NCI-H1436 (cell line): ENCODE measurements at regions not wholly inside any gene's neighbourhood (a gene's known extent, or its start where the extent isn't known, plus 50 kb on each side); places are given as distances from the start of the nearest gene placed in this dataset.
"Not testable (repeated sequence)": the region's sequence is repeated elsewhere in the genome, so short reads cannot be mapped to it uniquely, and the experiment has no call there.

ENCODE experiments used
- DNase-seq: peaks from one replicate; lab custom pipeline; 2025; lab: John Stamatoyannopoulos, UW

- DNase-seq: no peak
Measured at GRCh38 chr12:96085475-96085874, 50.1 kb upstream of the LTA4H start.

DNA sequence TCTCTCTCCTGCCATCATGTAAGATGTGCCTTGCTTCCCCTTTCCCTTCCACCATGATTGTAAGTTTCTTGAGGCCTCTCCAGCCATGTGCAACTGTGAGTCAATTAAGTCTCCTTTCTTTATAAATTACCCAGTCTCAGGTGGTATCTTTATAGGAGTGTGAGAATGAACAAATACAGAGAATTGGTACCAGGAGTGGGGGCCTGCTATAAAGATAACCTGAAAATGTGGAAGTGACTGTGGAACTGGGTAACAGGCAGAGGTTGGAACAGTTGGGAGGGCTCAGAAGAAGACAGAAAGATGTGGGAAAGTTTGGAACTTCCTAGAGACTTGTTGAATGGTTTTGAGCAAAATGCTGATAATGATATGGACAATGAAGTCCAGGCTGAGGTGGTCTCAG lies 50.8 kb upstream of the LTA4H start:
- DNase-seq: not testable (repeated sequence)

DNA sequence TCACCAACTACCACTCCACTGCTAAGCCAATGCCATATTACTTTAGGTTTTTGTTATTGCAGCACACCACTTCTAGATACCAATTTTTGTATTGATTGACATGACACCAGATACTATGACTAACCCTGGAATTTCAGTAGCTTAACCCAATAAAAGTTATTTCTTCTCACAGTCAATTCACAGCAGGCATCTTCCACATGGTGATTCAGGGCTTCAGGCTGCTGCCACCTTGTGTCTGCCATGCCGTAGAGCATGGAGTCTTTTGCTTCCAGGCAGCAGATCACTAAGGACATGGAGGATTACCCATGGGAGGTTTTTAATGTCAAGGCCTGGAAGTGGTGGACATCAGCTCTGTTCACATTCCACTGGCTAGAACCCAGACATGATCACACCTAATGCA lies 56.4 kb upstream of the LTA4H start:
- no peak for DNase-seq

- no peak for DNase-seq
Measured at GRCh38 chr12:96093543-96094196, 58.3 kb upstream of the LTA4H start.

DNA sequence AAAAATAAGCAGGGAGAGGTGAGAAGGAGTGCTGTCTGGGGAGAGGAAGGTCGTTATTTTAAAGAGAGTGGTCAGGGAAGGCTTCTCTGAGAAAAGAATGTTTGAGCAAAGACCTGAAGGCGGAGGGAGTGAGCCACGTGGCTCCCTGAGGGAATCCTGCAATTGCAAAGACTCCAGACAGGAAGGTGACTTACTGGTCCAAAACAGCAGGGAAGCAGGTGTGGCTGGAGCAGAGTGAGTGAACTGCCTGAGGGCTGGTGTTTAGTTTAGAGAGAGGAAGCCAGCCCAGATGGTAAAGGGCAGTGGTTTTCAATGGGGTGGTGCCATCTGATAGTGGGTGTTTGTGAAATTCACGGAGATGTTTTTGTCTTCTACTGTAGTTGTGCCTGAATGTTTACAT lies 58.8 kb upstream of the LTA4H start:
- peak; percentile 16 for DNase-seq

DNA sequence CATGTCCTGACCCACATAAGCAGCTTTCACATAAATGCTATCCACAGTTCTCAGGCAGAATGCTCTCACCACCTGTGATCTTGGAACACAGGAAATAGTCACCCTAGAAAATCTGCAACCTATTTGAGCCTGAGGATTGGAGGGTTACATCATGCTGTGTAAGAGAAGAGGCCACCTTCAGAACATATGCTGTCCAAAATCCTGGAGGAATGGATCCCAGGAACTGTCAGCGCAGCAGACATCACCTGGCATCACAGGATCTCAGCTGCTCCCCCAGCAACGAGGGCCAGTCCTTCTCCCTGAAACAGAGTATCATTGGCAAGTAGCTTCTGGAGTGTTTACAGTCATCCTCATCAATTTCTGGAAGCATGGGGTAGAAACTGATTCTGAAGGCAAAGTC lies 63.2 kb upstream of the LTA4H start:
- DNase-seq: no peak

- DNase-seq: no peak
Measured at GRCh38 chr12:96099421-96099820, 64.0 kb upstream of the LTA4H start.

DNA sequence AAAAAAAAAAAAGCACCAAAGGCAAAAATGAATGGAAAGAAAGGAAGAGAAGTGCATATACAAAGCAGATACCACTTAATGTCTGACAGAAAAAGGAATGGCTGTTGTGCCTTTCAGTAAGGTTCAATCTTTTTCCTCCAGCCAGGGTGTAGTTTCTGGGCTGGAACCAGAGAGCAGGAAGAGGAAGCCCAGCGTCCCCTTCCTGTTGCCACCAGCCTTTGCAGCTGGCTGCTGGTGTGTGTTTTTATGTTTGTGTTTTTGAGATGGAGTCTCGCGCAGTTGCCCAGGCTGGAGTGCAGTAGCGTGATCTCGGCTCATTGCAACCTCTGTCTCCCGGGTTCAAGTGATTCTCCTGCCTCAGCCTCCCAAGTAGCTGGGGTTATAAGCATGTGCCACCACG lies 64.6 kb upstream of the LTA4H start:
- no peak for DNase-seq

- DNase-seq: no peak
Measured at GRCh38 chr12:96101806-96102205, 66.4 kb upstream of the LTA4H start.

DNA sequence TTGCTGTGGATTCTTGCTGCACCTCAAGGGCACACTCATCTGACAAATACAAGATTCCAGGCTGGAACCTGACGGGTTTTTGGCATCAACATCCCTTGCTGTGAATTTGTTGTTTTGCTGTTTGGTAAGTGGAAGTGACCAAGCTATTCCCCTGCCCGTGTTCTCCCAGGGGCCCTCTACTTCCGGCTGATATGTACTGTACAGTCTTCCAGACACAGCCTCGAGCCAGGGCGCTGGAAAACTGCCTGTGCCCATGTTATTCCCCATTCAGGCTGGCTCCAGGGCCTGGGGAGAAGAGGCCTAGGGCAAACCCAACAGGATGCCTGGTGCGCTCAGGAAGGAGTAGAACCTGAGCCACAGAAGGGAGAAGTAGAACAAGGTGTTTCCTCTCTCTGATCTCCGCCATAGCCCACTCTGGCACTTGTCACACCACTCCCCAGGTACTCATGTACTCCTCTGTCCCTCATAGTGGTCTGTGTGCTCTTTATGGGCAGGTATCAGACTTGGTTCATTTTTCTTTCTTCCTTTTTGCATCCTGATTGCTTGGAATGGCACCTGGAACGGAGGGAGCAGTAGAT lies 67.8 kb upstream of the LTA4H start:
- DNase-seq: no peak

GRCh38 chr12:96104566-96104965 lies 69.2 kb upstream of the LTA4H start:
- no peak for DNase-seq

DNA sequence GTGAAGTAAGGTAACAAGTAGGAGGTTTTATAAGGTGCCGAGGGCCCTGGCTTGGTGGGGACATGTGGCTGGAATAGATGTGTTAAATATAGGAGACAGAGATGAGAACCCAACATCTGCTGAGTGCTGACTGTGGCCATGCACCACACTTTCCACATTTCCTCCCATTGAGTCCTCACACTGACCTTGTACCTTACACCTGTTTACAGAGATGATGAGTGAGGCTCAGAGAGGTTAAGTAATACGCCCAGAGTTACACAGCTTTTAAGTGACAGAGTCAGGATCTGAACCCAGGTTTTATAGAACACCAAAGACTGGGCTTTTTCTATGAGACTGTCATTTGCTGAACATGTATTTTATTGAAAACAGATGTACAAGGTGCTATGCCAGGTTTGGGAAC lies 70.8 kb upstream of the LTA4H start:
- no peak for DNase-seq

DNA sequence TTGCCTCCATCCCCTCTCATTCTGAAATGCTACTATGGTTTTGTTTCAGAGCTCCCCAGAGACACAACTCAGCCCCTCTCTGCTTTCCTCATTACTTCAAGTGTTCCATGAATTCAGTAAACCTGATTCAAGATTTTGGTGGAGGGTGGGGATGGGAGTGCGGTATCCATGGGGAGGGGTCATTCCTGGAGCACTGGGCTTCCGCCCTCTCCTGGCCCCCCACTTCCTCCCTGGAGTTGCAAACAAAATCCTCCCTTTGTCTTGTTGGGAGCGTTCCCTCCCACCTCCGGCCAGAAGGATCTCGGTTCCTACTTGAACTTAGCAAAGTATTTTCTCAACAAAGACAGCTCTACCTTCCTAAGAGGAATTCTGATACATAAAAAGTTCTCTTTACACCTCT lies 71.8 kb upstream of the LTA4H start:
- no peak for DNase-seq

DNA sequence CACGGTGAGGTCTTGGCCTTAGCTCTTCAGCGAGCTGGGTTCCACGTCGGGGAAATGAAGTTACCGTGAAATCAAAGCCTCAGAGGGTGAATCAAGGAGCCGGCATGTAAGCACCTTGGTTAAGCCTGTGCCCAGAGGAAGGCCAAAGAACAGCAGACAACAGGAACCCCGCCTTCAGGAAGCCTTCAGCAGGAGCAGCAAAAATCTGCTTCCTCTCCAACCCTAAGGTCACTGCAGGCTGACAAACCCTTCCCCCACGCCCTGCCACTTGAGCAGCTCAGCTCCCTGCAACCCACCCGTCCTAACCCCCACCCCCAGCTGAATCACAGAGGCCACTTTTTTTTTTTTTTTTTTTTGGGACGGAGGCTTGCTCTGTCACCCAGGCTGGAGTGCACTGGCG lies 72.9 kb upstream of the LTA4H start:
- DNase-seq: no peak

- DNase-seq: not testable (repeated sequence)
Measured at GRCh38 chr12:96108941-96109340, 73.6 kb upstream of the LTA4H start.

- no peak for DNase-seq
Measured at GRCh38 chr12:96112733-96113132, 77.3 kb upstream of the LTA4H start.

DNA sequence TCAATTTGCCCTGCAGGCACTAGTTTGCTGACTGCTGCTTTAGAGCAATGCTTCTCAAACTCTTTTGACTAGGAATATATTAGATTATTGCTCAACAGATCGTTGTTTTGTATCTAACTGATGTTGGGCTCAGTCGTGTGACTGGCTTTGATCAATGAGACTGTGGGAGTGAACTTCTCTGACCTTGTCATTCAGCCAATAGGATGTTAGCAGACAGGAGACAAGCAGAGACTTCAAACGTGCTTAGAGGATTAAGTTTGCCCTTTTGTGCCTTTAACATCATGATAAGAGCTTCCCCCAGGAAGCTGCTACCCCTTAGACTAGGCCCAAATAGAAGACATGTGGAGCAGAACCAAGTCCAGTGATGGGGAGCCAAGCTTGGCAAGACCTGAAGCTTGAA lies 76.7 kb upstream of the ELK3 start:
- no peak for DNase-seq

DNA sequence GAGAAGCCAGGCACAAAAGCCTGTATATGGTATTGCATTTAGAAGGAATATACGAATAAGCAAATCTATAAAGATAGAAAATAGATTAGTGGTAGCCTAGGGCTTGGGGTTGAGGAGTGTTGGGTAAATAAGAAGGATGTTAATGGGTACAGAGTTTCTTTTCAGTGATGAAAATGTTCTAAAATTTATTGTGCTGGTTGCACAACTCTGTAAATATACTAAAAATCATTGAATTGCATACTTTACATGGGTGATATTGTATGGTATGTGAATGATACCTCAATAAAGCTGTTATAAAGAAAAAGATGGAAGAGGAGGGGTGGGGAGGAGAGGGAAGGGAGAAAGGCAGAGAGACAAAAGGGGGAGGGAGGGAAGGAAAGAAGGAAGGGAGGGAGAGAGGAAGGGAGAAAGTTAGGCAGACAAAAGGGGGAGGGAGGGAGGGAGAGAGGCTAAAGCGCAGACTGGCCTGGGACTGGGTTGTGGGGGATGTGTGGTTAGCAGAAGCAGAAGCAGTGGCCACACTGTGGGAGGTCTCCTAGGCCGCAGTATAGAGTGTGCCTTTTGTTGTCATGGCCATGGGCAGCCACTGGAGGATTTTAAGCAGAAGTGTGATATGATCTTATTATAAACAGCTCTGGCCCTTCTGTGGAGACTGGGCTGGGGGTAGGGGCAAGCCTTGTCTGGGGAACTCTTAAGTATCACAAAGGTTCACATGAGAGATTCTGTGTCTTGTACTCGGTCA lies 73.6 kb upstream of the ELK3 start:
- no peak for DNase-seq

DNA sequence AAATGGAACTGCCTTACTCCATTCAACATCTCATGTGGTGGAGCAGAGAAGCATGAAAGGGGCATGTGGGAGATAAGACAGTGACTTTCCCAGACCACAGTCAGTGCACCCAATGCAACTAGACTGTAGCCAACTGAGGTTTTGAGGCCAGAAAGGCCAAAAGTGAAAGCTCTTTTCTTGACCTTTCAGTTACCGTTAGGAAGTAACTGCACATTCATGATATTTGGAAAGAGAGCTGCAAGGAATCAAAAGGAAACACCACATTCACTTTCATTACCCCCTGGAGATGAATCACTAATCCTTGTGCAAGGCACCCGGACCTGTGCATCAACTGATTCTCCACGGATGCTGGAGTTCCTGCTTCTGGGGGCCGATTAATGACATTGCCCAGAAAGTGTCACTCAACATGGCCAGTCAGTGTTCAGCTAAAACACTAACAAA lies 72.9 kb upstream of the ELK3 start:
- DNase-seq: no peak

DNA sequence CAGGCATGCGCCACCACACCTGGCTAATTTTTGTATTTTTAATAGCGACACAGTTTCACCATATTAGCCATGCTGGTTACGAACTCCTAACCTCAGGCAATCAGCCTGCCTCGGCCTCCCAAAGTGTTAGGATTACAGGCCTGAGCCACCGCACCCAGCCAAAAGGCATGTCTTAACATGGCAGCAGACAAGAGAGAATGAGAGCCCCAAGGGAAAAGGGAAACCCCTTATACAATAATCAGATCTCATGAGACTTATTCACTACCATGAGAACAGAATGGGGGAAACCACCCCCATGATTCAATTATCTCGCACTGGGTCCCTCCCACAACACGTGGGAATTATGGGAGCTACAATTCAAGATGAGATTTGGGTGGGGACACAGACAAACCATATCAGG lies 65.9 kb upstream of the ELK3 start:
- DNase-seq: peak; percentile 4

DNA sequence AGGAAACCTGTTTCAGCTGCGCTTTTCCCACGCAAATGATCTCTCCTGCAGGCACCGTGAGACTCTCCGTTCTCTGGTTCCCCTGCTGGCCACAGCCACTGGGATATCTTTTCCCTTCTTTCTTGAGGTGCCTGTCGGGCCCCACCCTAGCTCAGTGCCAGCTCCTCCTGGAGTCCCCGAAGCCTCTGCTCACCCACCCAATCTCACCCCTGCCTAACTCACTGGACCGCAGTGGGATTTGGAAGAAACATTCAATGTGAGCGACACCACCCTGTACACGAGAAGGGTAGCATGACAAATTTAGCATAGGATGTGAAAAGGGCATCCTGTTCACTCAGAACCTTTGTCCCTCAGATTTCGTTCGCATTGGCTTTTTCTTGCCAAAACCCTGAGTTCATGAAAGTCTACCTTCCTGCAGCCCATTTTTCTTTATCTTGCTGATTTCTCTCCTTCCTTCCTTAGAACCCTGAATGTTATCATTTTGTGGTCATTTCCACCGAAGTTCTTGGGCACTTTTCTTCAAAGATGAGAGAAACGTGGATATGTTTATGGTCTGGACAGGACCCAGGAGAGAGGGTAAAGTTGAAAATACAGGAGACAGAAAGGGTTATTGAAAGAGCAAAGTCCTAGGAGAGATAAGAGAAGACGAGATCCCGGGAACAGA lies 63.6 kb upstream of the ELK3 start:
- no peak for DNase-seq

DNA sequence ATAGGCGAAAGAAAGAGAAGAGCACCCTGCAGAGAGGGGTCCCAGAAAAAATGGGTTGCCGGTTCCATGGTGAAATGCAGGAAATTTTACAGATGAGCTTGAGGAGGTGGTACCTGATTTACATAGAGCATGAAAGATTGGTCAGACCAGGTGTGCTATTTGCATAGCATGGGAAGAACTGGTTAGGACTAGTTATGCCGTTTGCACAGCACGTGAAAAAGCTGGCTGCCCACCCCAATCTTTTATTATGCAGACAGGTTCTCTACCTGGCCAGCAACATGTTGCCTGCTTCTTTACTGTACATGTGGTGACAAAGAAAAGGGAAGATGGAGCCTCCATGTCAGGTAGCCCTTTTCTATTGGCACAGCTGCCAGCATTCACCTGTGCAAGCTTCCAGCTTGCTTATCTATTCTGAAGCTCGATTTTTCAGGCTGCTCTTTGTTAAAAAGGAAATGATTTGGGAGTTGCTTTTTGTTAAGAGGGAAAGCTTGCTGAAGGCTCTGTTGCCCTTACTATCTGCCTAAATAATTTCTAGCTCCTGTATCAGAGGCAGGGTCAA lies 62.9 kb upstream of the ELK3 start:
- DNase-seq: no peak

DNA sequence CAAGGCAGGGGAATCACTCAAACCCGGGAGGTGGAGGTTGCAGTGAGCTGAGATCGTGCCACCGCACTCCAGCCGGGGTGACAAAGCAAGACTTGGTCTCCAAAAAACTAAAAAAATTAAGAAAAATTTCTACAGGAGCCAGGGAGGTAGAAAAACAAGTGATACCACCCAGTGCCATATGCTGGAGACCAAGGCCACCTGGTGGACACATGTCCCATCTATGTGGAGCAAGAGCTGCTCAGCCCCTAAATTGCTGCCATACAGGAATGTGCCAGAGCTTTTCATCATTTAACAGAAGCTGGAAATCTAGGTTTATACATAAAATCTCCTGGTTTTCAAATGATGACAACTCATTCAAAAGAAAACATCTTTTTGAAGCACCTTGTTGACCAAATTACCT lies 61.4 kb upstream of the ELK3 start:
- no peak for DNase-seq
